Activated CD8-positive, alpha-beta memory T cell treated with anti-CD3 and anti-CD28 coated beads, Interleukin-2, amount 50 U/mL, for 1 hour (primary cell): ENCODE measurements at regions not wholly inside any gene's neighbourhood (a gene's known extent, or its start where the extent isn't known, plus 50 kb on each side); places are given as distances from the start of the nearest gene placed in this dataset.

Experiments used
- DNase-seq: peaks from one replicate; pipeline ENCODE4 v3.0.0-alpha.2; 2020; ENCODE audit errors: extremely low read depth

DNA sequence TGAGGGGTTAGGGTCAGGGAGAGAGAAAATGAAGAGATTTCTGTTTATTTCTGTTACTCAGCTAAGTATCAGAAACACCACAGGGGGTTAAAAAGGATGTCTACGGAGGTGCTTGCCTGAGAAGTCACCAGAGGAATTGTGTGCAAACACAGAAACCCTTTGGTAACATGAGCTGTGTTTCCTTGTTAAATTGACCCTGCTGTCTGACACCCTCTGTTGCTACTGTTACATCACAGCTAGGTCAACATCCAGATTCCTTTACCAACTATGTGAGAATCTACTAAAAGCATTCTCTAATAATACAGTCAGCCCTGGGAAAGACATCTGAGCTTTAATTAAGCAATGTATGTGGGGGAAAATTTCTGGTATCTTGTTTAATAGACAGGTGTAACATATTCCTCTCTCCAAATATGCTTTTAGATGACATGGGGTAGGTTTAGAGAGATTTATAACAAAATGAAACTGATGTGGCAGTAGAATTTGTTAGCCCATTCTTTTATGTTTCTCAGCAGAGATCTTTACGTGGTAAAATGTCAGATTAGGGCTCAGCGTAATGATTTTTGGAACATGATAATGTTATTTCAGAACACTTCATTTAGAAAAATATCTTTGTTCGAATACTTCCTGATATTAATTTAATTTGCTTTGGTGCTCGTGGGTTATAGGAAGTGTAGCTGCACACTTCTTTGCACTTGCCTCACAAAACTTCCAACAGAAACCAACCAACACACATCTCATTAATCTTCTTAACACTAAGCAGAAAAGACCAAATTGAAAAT is 168.0 kb upstream of the AHR start:
- no peak for DNase-seq

DNA sequence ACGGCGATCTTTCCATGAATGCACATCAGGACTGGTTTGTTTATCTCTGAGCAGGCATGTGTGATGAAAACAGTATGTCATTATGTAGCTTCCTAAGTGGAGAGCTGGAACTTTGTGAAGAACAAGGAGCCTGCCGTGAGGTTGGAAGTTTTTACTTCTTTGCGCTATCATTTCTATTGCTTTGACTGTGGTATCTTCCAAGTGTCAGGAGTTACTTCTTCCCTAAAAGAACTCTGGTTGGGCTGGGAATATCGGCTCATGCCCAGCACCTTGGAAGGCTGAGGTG is 167.4 kb upstream of the AHR start:
- DNase-seq, result no peak

DNA sequence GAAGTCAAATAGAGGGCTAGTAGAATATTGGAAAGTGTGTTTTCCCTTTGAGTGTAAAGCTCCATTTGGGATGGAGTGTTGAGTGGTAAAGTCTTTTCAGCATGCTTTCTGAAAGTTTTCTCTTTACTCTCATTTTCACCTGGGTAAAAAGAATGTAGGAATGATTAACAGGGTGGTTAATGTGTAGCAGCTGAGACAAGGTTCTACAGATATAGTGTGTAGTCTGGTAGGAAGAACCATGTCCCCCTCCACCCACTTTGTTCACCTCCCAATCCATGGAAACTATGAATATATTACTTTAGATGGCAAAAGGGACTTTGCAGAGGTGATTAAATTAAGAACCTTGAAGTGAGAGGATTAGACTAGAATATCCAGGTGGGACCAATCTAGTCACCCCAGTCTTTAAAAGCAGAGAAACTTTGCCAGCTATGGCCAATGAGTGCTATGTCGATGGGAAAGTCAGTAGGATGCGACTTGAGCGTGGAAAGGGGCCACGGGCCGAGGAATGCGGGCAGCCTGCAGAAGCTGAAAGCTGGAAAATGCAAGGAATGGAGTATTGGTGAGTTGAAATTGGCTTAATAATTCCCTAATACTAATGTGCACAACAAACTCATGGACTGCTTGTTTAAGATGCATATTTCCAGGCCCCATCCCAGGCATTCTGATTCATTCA is 166.3 kb upstream of the AHR start:
- no peak for DNase-seq

DNA sequence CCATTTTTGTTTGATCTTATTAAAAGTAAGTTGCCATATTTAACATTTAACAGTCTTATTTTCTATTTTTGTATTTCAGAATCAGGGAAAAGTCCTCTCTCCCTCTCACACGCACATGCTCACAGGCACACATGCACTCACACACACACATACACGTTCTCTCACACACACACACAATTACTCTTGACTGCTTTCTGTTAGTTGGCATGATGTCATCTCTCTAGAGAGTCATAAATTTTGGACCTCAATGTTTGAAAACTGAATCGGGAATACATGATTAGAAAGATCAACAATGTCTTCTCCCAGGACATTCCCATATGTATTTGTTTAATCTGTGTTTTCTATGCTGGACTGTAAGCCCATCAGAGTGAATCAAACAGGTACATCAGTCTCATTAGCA is 165.7 kb upstream of the AHR start:
- DNase-seq, result no peak

DNA sequence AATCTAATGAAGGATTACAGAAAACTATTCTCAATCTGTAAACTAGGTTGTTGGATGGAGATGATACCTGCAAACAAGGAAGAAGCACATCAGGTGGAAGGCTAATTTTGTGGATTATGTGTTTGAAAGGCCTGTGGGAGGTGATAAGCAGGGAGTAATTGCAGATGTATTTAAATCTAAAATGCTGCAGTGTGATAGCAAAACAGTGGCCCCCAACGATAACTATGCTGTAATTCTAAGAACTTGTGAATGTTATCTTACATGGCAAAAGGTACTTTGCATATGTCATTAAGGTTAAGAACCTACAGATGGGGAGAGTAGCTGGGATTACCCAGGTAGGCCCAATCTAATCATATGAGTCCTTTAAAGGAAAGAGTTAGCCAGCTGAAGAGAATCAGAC is 164.5 kb upstream of the AHR start:
- no peak for DNase-seq

DNA sequence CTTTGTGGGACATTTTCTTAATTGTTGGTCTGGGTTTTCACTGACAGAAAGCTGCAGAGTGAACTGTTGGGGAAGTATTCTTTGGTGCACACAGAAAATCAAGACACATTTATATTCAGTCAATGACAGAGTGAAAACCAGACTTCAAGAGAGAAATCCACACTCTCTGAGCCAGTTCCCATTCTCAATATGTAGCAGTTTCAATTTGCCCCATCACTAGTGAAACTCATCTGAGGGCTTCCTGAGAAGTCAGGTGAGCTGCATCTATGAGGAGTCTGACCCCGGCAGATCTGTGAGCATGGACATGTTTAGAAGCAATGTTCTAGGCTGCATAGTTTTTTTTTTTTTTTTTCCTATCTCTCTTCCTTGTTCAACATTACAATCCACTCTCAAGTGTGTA is 163.7 kb upstream of the AHR start:
- no peak for DNase-seq

DNA sequence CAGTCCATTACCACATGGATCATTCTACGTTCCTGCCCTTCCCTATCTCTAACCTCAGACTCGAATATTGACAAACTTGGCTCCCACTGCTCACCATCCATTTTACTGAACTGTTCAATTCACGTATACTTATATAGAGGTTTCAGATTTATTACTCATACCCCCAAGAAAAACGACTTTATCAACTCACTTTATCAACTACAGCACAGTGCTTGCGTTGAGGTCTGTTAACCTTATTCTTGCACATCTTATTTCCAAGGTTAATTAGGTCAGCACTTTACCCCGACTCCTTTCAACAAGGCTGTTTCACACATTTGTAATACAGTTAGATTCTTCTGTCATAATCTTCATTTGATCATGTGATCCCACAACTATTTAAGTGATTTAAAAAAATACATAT is 162.3 kb upstream of the AHR start:
- no peak for DNase-seq

DNA sequence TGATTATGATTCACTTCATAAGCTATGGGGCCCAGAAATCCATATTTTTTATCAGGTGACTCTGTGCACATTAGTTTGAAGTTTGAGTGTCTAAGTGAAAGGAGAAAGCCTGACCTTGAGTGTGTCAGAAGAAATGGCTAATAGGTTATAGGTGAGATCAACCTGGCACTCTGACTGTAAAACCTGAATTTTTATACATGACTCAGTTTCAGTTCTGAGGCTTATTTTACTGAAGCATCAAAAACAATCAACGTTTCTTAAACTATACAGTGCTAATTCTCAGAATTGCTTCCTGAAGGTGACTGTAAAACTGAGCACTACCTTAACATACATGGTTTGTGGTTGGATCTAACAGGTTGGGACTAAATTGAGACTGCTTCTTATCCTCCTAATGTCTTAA is 159.4 kb upstream of the AHR start:
- DNase-seq, result no peak

DNA sequence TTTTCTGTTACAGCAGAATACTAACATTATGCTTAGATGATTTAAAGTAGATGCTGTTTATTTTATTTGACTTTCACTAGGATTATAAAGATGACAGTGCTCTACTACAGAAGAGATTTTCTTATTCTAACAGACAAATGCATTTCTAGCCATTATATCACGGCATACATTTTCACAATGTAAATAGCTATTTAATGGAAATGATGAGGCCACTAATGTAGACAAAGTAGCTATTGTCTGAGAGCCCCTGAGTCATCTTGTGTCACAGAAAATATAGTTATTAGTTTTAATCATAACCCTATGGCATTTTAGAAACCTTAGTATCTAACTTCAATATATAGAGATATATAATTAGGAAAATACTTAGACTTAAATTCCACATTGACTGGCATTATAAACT is 158.0 kb upstream of the AHR start:
- no peak for DNase-seq

DNA sequence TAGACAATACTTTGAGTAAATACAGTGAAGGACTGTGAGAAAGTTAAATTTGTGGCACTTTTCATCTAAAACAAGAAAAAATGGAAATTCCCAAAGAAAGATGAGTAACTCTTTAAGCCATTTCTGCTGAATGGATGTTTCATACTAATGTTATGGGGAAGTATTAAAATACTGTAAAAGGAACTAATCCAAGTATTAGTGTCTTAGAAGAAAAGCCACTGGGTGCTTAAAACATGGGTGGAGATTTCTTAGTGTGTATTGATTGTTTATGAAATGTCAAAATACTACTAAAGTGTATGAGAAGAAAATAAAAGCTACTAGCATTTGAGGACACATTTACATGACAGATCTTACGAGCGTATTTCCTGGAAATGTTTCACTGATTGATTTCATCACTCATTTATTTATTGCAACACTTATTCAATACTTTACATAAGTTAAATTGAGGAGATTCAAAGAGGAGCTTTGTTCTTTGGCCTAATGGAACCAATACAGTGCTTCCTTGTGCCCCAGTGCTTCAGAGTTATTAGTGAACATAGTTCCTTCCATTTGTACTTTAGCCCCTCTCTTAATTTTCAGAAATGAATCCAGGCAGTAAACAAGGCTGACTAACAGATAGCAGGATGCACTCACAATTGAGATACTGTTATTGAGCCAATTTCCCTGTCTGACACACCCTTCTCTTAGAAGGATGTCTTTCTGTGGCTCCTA is 155.5 kb upstream of the AHR start:
- DNase-seq, result no peak

DNA sequence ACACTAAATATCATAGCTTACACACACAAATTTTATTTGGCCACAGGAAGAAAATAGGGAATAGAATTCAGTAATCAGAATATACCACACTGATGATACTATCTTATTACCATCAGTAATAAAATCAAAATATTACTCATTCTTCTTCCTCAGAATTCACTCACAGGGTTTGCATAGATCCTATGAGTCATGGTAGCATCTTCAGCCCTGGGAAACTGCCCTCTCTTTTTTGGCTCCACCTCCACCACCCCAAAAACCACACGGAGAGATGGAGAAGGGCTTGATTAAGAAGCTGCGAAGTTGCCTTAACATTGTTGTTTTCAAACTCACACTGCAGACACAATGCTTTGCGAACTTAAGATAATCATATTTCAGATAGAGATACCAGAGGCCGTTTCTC is 154.1 kb upstream of the AHR start:
- peak; percentile 12 for DNase-seq

DNA sequence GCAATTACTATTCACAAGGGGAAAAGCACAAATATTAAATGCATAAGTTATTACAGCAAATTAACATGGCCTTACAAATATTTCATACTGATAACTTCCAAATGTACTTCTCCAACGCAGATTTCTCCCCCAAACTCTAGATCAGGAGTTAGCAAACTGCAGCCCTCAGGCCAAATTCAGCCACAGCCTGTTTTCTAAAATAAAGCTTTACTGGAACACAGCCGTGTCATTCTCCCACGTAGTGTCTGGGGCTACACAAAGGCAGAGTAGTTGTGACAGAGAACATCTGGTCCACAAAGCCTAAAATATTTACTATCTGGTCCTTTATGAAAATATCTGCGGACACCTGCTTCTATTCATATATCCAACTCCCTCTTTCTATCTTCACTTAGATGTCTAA is 151.8 kb upstream of the AHR start:
- no peak for DNase-seq

DNA sequence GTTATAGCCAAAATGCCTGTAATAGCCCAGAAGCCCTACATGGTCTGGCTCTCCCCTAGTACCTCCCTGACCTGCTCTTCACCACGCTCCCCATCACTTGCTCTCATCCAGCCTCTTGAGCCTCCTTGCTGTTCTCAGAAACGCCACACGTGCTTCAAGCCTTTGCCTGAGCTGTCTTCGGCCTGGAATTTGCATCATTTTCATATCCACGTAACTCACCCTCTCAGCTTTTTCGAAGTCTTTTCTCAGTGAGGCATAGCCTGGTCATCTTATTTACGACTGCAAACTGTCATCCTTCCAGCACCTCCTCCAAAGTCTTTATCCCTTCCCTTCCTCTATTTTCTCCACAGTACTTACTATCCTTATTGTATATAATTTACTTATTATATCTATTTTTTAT is 151.0 kb upstream of the AHR start:
- no peak for DNase-seq

DNA sequence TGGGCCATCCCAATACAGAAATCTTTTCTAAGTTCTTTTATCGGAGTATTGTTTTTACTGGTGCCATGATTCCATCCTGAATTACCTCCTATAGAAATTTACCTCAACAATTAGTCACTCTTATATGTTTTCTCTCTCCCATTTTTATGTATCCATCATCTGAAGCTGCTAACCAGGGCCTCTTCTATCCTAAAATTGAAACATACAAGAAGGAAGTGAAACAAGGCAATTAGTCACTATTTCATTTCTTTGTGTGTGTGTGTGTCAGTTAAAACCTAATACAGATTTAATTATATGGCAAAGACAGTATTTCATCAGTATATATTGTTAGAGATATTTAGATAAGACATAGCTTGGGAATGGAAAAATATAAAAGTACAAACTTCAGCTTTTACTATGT is 148.4 kb upstream of the AHR start:
- DNase-seq, result no peak

DNA sequence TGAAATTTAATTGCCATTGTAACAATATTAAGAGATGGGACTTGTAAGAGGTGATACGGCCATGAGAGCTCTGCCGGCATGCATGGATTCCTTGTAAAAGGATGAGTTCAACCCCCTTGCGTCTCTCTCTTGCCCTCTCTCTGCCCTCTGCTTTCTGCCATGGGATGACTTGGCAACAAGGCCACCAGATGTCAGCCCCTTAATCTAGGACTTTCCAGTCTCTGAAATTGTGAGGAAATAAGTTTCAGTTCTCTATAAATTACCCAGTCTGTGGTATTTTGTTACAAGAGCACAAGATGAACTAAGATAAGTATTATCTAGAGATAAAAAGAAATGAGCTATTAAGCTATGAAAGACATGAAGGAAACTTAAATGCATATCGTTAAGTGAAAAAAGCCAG is 145.7 kb upstream of the AHR start:
- no peak for DNase-seq

DNA sequence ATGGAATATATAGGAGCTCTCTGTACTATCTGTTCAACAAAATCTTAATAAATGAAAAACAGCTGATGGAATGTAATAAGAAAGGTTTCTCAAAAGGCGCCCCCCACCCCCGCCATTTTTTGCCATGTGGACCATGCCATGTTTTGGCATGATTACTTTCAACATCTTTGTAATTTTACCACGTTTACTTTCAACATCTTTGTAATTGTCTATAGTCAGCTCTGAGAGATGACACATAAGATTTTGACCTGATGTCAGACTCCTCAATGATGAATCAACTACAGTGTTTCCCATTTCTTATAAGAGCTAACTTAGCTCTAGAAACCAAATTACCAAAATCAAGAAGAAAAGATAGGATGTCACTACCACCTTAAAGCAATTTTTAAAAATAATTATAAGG is 144.9 kb upstream of the AHR start:
- DNase-seq, result no peak

DNA sequence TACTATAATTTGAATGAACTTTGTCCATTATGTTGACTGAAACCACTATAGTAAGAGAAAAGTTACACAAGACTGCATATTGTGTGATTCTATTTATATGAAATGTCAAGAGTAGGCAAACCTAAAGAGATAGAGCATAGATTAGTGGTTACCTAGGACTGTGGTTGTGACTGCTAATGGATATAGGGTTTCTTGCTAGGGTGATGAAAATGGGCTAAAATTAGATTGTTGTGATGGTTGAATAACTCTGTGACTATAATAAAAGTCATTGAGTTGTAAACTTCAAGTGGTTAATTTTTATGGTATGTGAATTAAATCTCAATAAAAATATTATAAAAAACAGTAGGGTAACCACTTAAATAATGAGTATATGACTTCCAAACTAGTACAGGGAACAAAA is 142.9 kb upstream of the AHR start:
- no peak for DNase-seq

DNA sequence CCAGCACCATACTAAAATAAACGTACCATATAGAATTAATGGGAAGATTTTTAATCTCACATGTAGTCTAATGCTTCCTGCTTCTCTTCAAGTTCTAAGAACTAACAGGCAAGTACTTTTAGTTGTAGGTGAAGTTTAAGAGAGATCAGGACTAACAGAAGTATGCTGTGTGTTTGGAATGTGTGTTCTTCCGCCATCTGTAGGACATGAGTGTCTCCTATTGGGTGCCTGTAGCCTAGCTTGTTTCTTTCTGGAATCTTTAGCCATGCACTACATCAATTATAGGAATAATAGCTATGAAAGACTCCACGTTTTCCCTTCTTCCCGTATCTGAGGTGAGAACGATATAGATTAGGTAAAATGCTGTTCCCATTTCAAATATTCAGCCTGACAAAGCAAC is 140.2 kb upstream of the AHR start:
- no peak for DNase-seq

DNA sequence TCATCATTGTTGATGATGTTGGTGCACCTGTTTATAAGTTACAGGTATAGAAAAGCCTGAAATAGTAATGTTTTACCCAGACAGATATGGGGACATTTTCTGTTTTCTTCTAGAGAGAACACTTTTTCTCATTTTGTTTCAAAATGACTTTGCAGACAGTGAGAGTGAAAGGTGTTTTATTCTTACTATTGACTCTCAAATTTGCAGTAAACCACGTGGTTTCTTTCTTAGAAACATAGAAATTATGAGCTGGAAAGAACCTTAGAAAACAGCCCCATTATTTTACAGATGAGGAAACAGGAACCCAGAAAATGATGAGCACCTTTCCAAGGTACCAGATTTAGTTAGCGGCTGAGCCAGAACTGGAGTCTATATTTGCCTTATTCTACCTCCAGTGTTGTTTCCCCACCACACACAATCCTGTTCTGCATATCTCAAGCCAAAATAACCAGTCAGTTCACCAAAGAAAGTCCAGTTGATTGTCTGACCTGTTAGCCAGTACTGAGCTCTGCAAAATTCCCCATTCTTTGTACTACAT is 138.9 kb upstream of the AHR start:
- DNase-seq, result no peak

DNA sequence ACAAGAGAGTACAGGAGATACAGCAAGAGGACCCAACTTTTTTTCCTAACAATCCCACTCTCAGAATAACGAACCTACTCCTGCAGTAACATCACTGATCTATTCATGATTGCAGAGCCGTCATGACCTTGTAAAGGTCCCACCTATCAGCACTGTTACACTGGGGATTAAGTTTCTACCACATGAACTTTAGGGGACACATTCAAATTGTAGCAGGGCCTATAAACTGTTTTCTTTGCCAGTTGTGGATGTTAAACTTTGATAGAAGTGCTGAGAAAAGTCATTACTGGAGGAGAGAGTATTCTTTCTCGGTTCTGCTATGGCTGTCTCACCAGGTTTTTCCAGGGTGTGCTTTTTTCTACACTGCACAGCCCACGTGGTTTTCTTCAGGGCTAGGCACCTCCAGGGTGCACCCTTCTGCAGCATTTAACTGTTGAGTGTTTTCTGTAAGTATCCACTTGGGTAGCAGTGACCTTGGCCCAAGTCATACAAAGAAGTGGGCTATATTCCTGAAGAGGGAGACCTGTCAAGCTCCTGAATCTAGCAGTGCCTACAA is 131.6 kb upstream of the AHR start:
- DNase-seq, result no peak

DNA sequence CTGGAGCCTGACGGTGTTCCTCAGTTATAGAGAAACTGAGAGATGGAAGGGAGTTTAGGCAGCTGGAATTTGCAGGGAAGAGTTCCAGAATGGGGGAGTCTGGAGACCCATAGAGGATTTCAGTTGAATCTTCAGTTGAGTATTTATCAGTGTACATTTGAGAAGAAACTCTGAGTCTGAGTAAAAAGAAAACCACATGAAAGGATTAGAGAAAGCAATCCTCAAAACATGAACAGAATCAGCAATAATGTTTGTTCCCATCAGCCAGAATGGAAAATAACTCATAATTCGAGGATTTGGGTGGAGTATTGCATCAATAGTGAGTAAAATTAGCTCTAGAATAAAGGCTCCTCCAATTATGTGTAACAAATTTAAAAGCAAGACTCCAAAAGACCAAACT is 130.0 kb upstream of the AHR start:
- DNase-seq, result no peak

DNA sequence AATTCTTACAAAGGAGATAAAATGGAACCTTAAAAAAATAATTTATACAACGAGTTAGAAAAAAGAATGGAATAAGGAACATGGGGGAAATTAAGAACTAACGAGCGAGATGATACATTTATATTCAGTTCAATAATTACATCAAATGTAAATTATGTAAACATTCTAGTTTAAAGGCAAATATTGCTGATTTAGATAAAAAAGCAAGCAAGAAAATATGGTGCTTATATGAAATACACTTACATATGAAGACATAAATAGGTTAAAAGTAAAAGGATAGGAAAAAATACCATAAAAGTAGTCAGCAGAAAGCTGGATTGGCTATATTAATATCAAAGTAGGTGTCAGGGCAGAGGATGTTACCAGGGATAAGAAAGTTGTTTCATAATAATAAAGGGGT is 127.0 kb upstream of the AHR start:
- DNase-seq, result no peak
